Immature natural killer cell (primary cell): ENCODE measurements at regions not wholly inside any gene's neighbourhood (a gene's known extent, or its start where the extent isn't known, plus 50 kb on each side); places are given as distances from the start of the nearest gene placed in this dataset.

Source experiments
- DNase-seq, 3 donors: peaks; one replicate each; pipeline ENCODE4 v3.0.0; 2022; ENCODE audit warnings: mixed read lengths in 1 of 3
- H3K27ac Mint-ChIP-seq, 6 donors: one replicate each; pipeline ENCODE4 v1.8.0; 2020; ENCODE audit warnings: mixed read lengths in 6 of 6, mild to moderate bottlenecking in 5 of 6, inconsistent platforms in 4 of 6, moderate library complexity in 3 of 6
- H3K27me3 Mint-ChIP-seq, 3 donors: one replicate each; pipeline ENCODE4 v1.8.0; 2020 to 2021; ENCODE audit warnings: low read depth in 3 of 3, mild to moderate bottlenecking in 3 of 3, mixed read lengths in 3 of 3, moderate library complexity in 3 of 3, inconsistent platforms in 1 of 3
- H3K36me3 Mint-ChIP-seq, 3 donors: one replicate each; pipeline ENCODE4 v1.8.0; 2020; ENCODE audit warnings: mixed read lengths in 3 of 3, inconsistent platforms in 2 of 3, mild to moderate bottlenecking in 2 of 3
- H3K4me1 Mint-ChIP-seq, 2 donors: one replicate each; pipeline ENCODE4 v1.8.0; 2020; ENCODE audit warnings: inconsistent platforms in 2 of 2, mild to moderate bottlenecking in 2 of 2, mixed read lengths in 2 of 2, moderate library complexity in 1 of 2
- H3K4me3 Mint-ChIP-seq, 5 donors: one replicate each; pipeline ENCODE4 v1.8.0; 2020; ENCODE audit warnings: mild to moderate bottlenecking in 5 of 5, mixed read lengths in 5 of 5, inconsistent platforms in 3 of 5, moderate library complexity in 3 of 5
- H3K9me3 Mint-ChIP-seq, 6 donors: one replicate each; pipeline ENCODE4 v1.8.0; 2020; ENCODE audit warnings: mild to moderate bottlenecking in 6 of 6, mixed read lengths in 6 of 6, inconsistent platforms in 4 of 6, moderate library complexity in 3 of 6

DNA sequence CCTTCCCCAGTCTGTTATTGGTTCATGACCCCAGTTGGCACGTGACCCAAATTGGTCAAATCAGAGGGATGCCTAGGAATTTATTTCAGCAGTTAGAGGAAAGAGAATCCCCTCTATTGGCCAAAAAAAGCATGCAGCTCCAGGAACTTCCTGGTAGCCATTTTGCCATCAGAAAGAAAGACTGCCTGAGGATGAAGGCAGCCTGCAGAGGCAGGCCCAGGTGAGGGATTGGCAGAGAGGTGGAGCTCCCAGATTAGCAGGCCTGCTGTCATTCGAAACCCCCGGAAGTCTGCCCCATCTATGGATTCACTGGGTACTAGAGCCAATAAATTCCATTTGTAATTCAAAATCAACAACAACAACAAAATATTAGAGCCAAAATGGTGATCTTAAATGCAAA is 207.6 kb downstream of the CWF19L2 start:
- no peaks in the 10 kb centered on the region for H3K4me1 Mint-ChIP-seq
- peaks cover 0 to 4% (median 0%) of the 10 kb centered on the region in 6 donors for H3K9me3 Mint-ChIP-seq
- no peak overlapping the region for H3K27ac Mint-ChIP-seq
- H3K27me3 Mint-ChIP-seq, result peaks cover 0 to 2% (median 2%) of the 10 kb centered on the region in 3 donors
- no peak overlapping the region for H3K4me3 Mint-ChIP-seq
- no peak for DNase-seq
- H3K36me3 Mint-ChIP-seq, result peaks cover 0 to 4% (median 0%) of the 10 kb centered on the region in 3 donors

GRCh38 chr11:107249054-107249453 is 208.6 kb downstream of the CWF19L2 start:
- Mint-ChIP-seq H3K4me3 (no peak overlapping the region), H3K27me3 (peaks cover 0 to 2% (median 0%) of the 10 kb centered on the region in 3 donors), H3K27ac (no peak overlapping the region), H3K4me1 (no peaks in the 10 kb centered on the region), H3K9me3 (peaks cover 0 to 4% (median 0%) of the 10 kb centered on the region in 6 donors), H3K36me3 (no peaks in the 10 kb centered on the region)
- DNase-seq, result no peak

- Mint-ChIP-seq H3K36me3 (no peaks in the 10 kb centered on the region), H3K4me1 (no peaks in the 10 kb centered on the region), H3K27me3 (no peaks in the 10 kb centered on the region), H3K4me3 (no peak overlapping the region), H3K27ac (no peak overlapping the region), H3K9me3 (peaks cover 0 to 2% (median 0%) of the 10 kb centered on the region in 6 donors)
- DNase-seq, result no peak
Observed at GRCh38 chr11:107247167-107247861, 210.3 kb downstream of the CWF19L2 start.

DNA sequence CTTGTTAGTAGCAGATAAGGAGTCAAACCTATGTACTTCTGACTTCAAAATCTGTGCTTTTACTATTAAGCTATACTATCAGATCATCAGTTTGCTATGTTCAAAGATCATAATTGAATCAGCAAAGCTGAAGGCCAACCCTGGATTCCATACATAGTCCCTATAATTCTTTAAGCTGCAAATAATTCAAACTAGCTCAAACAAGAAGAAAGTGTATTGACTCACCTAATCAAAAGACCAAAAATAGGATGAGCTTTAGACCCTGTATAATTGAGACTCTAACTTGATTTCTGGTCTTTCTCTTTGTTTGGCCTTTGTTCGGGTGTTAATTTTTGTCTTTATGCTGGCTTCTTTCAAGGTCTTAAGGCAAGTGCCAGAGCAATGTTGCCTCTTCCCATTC is 213.7 kb downstream of the CWF19L2 start:
- no peak overlapping the region for H3K27ac Mint-ChIP-seq
- no peaks in the 10 kb centered on the region for H3K4me1 Mint-ChIP-seq
- H3K27me3 Mint-ChIP-seq, result peaks cover 0 to 2% (median 0%) of the 10 kb centered on the region in 3 donors
- H3K9me3 Mint-ChIP-seq, result peaks cover 0 to 5% (median under 1%) of the 10 kb centered on the region in 6 donors
- no peaks in the 10 kb centered on the region for H3K36me3 Mint-ChIP-seq
- DNase-seq, result no peak
- no peak overlapping the region for H3K4me3 Mint-ChIP-seq

GRCh38 chr11:107232451-107232850 is 214.2 kb upstream of the GUCY1A2 start:
- no peak overlapping the region for H3K4me3 Mint-ChIP-seq
- H3K27ac Mint-ChIP-seq, result no peak overlapping the region
- DNase-seq, result no peak
- no peaks in the 10 kb centered on the region for H3K4me1 Mint-ChIP-seq
- H3K9me3 Mint-ChIP-seq, result peaks cover 4 to 21% (median 8%) of the 10 kb centered on the region in 6 donors
- no peaks in the 10 kb centered on the region for H3K36me3 Mint-ChIP-seq
- peaks cover 2 to 7% (median 6%) of the 10 kb centered on the region in 3 donors for H3K27me3 Mint-ChIP-seq

GRCh38 chr11:107224836-107225235 is 206.6 kb upstream of the GUCY1A2 start:
- no peaks in the 10 kb centered on the region for H3K36me3 Mint-ChIP-seq
- H3K4me1 Mint-ChIP-seq, result no peaks in the 10 kb centered on the region
- H3K27ac Mint-ChIP-seq, result no peak overlapping the region
- DNase-seq, result no peak
- peaks cover 0 to 5% (median 0%) of the 10 kb centered on the region in 3 donors for H3K27me3 Mint-ChIP-seq
- peaks cover 3 to 15% (median 6%) of the 10 kb centered on the region in 6 donors for H3K9me3 Mint-ChIP-seq
- H3K4me3 Mint-ChIP-seq, result no peak overlapping the region

DNA sequence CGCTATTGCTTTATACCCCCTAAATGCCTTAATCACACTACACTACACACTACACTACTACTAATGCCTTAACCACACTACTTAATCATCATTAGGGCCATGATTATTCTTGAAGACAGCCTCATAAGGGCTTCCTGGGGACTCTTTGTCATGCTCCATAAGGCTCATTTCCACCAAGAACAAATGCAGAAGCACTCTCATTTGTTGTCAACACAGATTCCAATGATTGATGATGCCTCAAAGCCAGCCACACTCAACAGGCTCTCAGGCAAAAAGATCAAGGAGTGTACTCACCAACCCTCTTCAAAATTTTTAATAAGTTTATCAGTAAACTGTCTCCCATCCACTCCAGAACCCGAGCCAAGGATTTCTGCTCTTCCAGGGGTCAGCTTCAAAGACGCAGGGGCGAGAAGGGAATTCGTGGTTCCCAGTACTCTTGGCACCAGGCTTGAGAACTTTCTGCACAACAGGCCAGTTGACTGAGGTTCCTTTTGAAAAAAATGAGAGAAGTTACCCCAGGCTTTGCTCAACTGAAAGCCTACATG is 204.7 kb upstream of the GUCY1A2 start:
- Mint-ChIP-seq H3K27ac (no peak overlapping the region), H3K36me3 (no peaks in the 10 kb centered on the region), H3K4me3 (no peak overlapping the region), H3K4me1 (no peaks in the 10 kb centered on the region), H3K27me3 (peaks cover 0 to 5% (median 0%) of the 10 kb centered on the region in 3 donors), H3K9me3 (peaks cover 0 to 11% (median 4%) of the 10 kb centered on the region in 6 donors)
- no peak for DNase-seq

DNA sequence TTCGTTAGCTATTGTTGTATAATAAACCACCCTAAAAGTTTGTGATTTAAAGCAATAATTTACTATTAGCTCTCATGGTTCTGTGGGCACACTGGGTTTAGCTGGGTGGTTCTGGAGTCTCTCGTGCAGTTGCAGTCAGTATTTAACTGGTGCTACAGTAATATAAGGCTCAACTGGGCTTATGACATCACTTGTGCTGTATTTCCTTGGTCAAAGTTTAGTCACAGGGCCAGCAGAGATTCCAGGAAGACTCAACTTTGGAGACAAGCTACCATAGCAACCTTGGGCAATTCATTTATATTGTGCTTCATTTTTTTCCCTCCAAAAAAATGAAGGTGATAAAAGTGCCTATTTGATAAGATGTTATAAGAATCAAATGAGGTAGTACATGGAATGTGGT is 204.2 kb upstream of the GUCY1A2 start:
- no peak for DNase-seq
- no peaks in the 10 kb centered on the region for H3K4me1 Mint-ChIP-seq
- H3K36me3 Mint-ChIP-seq, result no peaks in the 10 kb centered on the region
- peaks cover 0 to 5% (median 0%) of the 10 kb centered on the region in 3 donors for H3K27me3 Mint-ChIP-seq
- H3K4me3 Mint-ChIP-seq, result no peak overlapping the region
- H3K9me3 Mint-ChIP-seq, result peaks cover 0 to 11% (median 4%) of the 10 kb centered on the region in 6 donors
- H3K27ac Mint-ChIP-seq, result no peak overlapping the region

DNA sequence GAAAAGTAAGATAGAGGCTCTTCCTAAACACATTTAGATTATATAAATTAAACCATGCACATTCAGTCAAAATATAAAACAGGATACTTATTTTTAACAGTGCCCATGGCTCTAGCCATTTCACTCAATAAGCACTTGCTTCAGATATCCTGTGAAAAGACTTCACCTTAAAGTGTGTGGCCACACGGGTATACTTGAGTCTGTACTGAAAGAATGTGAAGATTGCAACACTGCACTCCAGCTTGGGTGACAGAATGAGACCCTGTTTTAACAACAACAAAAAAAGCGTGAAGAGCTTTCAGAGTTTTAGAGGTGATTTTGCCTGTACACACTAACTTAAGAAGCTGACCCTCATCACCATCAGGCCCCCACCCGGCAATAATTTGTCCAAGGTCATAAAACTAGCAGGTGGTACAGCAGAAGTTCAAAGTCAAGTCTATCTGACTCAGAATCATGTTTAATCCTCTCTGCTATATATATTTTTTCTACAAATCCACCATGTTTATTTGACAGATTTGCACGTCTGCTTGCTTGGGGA is 203.5 kb upstream of the GUCY1A2 start:
- Mint-ChIP-seq H3K9me3 (peaks cover 0 to 11% (median 4%) of the 10 kb centered on the region in 6 donors), H3K27me3 (peaks cover 0 to 5% (median 0%) of the 10 kb centered on the region in 3 donors), H3K4me1 (no peaks in the 10 kb centered on the region), H3K27ac (no peak overlapping the region), H3K4me3 (no peak overlapping the region), H3K36me3 (no peaks in the 10 kb centered on the region)
- no peak for DNase-seq

GRCh38 chr11:107218123-107219013 is 200.1 kb upstream of the GUCY1A2 start:
- Mint-ChIP-seq H3K4me1 (no peaks in the 10 kb centered on the region), H3K27me3 (peaks cover 0 to 5% (median 0%) of the 10 kb centered on the region in 3 donors), H3K36me3 (no peaks in the 10 kb centered on the region), H3K9me3 (peaks cover 0 to 18% (median 5%) of the 10 kb centered on the region in 6 donors), H3K27ac (no peak overlapping the region), H3K4me3 (no peak overlapping the region)
- no peak for DNase-seq

GRCh38 chr11:107217444-107217843 is 199.2 kb upstream of the GUCY1A2 start:
- no peak overlapping the region for H3K27ac Mint-ChIP-seq
- H3K27me3 Mint-ChIP-seq, result peaks cover 0 to 5% (median 0%) of the 10 kb centered on the region in 3 donors
- DNase-seq, result no peak
- H3K36me3 Mint-ChIP-seq, result no peaks in the 10 kb centered on the region
- H3K9me3 Mint-ChIP-seq, result peaks cover 0 to 18% (median 5%) of the 10 kb centered on the region in 6 donors
- H3K4me3 Mint-ChIP-seq, result no peak overlapping the region
- H3K4me1 Mint-ChIP-seq, result no peaks in the 10 kb centered on the region

GRCh38 chr11:107215010-107215409 is 196.7 kb upstream of the GUCY1A2 start:
- Mint-ChIP-seq H3K27me3 (no peaks in the 10 kb centered on the region), H3K4me1 (no peaks in the 10 kb centered on the region), H3K27ac (no peak overlapping the region), H3K9me3 (peaks cover 0 to 22% (median 5%) of the 10 kb centered on the region in 6 donors), H3K36me3 (no peaks in the 10 kb centered on the region), H3K4me3 (no peak overlapping the region)
- DNase-seq, result no peak

GRCh38 chr11:107203656-107204055 is 185.4 kb upstream of the GUCY1A2 start:
- H3K4me1 Mint-ChIP-seq, result no peaks in the 10 kb centered on the region
- DNase-seq, result no peak
- H3K36me3 Mint-ChIP-seq, result no peaks in the 10 kb centered on the region
- H3K4me3 Mint-ChIP-seq, result no peak overlapping the region
- H3K9me3 Mint-ChIP-seq, result peaks cover 0 to 10% (median 7%) of the 10 kb centered on the region in 6 donors
- H3K27me3 Mint-ChIP-seq, result peaks cover 0 to 2% (median 0%) of the 10 kb centered on the region in 3 donors
- no peak overlapping the region for H3K27ac Mint-ChIP-seq
